ENCODE measurements at regions not wholly inside any gene's neighbourhood (a gene's known extent, or its start where the extent isn't known, plus 50 kb on each side); places are given as distances from the start of the nearest gene placed in this dataset.
"Not testable (repeated sequence)": the region's sequence is repeated elsewhere in the genome, so short reads cannot be mapped to it uniquely, and the experiment has no call there.

DNA sequence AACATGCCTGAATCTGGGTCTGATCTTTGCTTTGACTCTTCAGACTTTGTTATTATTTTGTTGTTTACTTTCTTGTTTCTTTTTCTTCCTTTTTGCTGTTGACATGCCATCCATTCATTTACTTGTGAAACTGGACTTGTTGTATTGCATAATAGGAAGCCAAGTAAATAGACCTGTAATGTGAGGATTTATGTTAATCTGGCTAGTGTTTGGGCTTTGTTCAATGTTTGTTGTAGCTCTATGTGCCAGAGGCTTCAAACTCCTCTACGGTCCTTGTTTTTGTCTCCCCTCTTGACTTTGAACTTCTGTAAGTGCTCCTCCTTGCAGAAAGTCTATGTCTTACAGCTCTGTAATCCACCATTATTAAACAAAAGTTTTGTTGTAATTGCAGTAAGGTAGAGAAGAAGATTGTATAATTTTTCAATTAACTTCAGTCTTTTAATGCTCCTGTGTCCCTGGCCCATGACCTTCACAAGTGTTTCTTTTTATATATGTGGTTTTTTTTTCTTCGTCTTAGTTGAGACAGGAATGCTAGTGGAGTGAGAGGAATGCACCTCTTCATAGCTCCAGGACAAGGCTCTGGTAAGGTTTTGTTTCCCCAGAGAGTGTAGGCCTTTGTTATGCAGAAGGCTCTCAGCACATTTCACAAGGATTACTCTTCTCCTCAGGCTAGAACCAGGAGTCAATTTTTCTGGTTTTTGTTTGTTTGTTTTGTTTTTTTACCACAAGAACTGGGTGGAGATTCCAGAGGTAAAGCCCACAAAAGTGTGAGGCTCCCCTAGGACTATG, 1061.8 kb upstream of the CITED2 start:
- DNase-seq = no peak
- intact Hi-C loops (cut with DNase I) = no loop called here

DNA sequence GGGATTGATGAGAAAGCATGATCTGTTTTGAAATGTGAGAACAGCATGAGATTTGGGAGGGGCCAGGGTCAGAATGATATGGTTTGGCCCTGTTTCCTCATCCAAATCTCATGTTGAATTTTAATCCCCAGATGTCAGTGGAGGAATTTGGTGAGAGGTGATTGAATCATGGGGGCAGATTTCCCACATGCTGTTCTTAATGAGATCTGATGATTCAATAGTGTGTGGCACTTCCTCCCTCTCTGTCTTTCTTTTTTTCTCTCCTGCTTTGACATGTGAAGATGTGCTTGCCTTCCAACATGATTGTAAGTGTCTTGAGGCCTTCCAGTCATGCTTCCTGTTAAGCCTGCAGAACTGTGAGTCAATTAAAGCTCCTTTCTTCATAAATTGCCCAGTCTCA, 1060.3 kb upstream of the CITED2 start:
- no peak for DNase-seq
- intact Hi-C loops (cut with DNase I) = no loop called here

DNA sequence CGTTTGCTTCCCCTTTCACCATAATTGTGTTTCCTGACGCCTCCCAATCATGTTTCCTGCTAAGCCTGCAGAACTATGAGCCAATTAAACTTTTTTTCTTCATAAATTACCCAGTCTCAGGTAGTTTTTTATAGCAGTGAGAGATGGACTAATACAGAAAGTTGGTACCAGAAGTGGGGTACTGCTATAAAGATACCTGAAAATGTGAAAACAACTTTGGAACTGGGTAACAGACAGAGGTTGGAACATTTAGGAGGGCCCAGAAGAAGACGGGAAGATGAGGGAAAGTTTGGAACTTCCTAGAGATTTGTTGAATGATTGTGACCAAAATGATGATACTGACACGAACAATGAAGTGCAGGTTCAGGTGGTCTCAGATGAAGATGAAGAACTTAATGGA, 1058.6 kb upstream of the CITED2 start:
- intact Hi-C loops (cut with DNase I) = no loop called here
- DNase-seq = no peak

DNA sequence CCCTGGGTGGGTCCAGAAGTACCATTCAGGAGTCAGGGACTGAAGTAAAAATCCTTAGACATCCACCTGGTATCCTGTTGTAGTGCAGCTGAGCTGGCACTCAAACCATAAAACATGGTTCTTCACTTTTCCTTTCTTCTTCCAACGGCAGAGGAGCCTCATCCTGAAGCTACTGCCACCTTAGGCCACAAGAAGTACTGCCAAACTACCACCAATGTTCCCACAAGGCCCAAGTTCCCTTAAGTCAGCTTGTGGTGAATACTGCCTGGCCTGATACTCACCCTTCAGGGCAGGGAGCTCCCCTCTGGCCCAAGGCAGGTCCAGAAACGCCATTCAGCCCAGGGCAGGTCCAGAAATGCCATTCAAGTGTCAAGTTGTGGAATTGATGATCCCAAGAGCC, 1053.4 kb upstream of the CITED2 start:
- DNase-seq = no peak
- intact Hi-C loops (cut with DNase I) = no loop called here

DNA sequence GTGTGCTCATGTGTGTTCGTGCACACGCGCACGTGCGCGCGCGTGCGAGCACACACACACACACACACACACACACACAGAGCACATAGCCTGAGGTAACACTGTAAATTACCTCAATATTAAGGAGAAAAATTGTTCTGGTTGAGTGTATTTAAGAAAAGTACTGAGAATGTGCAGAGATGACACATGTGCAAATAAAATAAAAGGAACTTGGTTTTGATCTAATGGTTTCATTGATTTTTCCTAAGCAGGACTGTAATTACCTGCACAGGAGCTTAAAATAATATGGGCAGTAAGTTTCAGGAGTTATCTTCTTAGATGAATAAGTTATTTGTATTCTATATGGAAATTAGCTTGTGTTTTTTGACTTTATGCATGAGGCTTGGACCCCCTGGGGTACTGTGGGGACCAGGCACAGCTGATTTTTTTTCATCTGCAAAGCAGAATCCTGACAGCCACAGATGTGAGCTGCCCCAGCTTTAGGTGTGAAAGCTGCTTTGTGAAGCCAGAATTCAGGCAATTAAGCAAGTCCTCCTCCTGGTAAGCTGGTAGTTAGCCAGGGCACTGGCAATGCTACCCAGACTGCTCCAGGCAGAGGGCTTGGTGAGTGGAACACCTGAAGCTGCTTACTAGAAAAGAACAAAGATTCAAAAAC, 1040.6 kb upstream of the CITED2 start:
- intact Hi-C loops (cut with DNase I) = no loop called here
- DNase-seq = no peak

DNA sequence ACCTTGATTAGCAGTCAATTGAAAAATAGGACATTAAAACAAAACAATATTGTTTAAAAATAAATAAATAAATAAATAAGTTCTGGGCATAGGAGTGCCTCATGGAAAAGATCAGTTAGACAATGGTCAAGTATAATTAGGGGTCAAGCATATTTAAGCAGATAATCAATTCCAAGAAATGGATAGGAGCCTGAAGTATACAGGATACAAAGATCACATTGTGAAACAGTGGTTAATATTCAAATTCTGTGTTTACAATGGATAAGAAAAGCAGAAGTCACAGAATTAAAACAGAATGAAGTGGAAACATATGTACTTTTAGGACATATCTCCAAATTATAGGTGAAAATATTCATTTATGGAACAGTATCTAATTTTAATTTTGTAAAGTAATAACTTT, 1028.6 kb upstream of the CITED2 start:
- DNase-seq = no peak
- intact Hi-C loops (cut with DNase I) = no loop called here

DNA sequence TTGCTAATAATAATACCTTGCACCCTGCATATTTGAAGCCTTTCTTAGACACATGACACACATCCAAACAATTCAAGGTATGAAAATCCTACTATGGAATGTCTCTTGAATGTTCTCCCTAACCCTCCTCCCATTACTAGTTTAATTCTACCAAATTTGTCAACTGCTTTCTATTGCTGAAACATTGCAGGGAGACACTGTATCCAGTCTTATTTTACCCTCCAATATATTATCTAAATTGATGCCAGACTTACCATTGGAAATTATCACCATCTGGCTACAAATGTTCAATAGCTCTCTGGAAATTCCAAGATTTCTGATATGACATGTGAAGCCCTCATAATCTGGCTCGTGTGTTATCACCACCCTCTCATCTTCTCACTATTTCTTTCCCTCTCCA, 1027.3 kb upstream of the CITED2 start:
- intact Hi-C loops (cut with DNase I) = no loop called here
- no peak for DNase-seq

DNA sequence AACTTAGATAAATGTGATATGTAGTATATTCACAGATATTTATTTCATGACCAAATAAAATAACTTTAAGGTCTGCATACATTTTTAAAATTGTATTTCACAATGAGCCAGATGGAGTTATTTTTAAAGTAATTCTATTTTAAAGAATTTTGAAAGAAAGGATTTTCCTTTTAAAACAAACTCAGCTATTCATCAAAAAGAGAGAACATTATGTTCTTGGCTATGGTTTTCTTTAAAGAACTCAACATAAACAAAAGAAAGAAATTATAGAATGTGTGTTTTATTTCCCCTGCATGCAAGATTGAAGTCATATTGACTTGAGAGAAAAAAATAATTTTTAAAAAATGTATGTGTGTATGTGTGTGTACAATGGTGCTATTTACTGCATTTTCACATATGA, 1023.6 kb upstream of the CITED2 start:
- no peak for DNase-seq
- intact Hi-C loops (cut with DNase I) = no loop called here

DNA sequence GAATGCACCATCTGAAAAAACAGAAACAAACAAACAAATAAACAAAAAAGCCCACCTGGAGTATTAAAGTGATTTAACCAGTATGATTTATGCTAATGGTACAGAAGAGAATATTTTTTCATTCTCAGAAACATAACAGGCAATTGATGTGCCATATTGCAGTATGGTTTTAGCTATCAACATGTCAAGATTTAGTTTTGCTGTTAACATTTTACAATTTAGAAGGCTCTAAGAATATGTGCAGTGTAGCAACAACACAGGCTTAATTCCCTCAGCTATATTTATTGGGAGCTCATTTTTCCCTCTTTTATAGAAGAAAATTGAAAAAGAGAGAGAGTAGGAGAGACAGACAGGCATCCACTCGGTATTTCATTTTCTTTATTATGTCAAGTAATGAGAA, 1022.7 kb upstream of the CITED2 start:
- no peak for DNase-seq
- intact Hi-C loops (cut with DNase I) = no loop called here

DNA sequence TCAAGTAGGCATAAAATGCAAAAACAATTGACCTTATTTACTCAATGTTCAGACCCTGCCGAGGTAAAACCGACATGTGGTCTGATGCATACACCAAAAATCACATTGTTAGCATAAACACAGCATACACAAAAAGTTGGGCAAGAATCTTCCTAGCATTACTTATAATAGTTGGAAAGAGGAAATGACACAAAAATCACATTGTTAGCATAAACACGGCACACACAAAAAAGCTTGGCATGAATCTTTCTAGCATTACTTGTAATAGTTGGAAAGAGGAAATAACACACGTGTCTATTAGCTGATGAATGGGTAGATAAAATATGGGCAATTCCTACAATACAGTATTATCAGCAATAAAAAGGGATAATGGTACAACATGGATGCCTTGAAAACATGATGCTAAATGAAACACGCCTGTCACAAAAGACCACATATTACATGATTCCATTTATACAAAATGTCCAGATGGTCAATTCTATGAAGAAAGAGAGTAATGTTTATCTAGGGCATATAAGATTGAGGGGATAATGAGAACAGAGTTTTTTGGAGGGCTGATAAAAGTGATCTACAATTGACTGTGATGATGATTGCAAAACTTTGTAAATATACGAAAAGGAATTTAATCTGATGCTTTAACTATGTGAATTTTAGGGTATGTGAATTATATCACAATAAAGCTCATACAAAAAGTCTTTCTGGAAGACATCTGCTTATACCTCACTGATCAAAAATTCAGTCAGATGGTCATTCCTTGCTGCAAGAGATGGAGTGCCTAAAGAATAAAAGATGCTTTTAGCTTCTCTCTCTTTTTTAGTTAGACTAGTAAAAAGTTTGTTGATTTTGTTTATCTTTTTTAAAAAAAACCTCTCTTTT, 1019.5 kb upstream of the CITED2 start:
- intact Hi-C loops (cut with DNase I) = no loop called here
- DNase-seq = no peak

DNA sequence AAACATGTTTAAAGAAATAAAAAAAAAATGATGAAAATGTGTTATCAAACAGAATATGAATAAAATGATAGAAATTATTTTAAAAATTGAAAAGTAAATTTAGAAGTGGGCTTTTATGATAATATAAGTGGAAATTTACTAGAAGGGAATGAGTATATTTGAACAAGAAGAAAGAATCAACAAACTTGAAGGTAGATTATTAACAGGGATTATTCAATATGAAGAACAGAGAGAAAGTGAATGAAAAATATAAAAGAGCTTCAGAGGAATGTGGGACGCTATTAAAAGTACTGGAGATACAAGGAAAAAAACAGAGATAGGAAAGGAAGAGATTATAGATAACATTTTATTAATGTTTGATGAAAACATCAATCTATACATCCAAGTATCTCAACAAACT, 1014.4 kb upstream of the CITED2 start:
- no peak for DNase-seq
- intact Hi-C loops (cut with DNase I) = no loop called here

DNA sequence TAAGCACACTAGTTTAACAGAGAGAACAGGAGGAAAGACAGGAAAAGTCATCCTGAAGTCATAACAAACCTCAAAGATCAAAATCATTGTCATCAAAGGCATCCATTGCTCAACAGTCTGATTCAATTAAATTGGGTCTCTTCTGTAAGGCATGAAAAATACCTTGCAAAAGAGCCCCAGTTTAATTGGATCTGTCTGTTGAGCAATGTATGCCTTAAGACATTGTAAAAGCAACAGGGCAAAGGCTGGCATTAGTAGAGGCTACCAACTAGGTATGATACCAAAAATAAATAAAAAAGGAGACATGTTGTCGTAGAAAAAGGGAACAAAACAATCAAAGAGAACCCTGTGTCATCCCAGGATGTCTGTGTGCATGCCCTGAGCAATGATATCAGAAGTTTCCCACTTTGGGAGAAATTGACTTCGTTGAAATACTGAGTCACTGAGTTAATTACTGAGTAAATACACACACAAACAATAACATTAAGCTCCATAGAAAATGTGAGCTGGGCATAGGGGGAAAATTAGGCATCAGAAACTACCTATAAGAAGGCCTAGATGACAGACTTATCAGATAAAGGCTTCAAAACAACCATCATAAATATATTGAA, 1013.8 kb upstream of the CITED2 start:
- intact Hi-C loops (cut with DNase I) = no loop called here
- DNase-seq = no peak

DNA sequence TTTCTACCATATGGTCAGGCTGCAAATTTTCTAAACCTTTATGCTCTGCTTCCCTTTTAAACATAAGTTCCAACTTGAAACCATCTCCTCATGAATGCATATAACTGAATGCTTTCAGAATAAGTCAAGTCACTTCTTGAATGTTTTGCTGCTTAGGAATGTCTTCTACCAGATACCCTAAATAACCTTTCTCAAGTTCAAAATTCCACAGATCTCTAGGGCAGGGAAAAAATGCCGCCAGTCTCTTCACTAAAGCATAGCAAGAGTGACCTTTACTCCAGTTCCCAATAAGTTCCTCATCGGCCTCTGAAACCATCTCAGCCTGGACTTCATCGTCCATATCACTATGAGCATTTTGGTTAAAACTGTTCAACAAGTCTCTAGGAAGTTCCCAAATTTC, 1011.2 kb upstream of the CITED2 start:
- no peak for DNase-seq
- intact Hi-C loops (cut with DNase I) = no loop called here

DNA sequence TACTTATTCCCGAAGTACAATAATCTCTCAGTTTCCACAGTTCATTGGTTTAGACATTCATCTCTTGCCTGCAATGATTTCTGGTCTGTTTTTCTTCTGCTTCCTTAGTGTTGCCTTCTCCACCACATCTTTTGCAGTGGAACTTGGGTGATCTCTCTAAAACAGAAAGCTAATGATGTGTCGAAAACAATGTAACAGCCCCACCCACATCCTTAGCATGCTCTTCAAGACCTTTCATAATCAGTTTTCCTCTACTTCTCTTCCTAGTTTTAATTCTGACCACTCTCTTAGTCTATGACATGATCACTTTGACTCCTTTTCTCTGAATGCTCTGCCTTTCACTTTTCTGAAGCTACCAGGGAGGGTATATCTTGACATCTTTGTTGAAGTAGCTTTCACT, 1007.9 kb upstream of the CITED2 start:
- intact Hi-C loops (cut with DNase I) = no loop called here
- DNase-seq = no peak

DNA sequence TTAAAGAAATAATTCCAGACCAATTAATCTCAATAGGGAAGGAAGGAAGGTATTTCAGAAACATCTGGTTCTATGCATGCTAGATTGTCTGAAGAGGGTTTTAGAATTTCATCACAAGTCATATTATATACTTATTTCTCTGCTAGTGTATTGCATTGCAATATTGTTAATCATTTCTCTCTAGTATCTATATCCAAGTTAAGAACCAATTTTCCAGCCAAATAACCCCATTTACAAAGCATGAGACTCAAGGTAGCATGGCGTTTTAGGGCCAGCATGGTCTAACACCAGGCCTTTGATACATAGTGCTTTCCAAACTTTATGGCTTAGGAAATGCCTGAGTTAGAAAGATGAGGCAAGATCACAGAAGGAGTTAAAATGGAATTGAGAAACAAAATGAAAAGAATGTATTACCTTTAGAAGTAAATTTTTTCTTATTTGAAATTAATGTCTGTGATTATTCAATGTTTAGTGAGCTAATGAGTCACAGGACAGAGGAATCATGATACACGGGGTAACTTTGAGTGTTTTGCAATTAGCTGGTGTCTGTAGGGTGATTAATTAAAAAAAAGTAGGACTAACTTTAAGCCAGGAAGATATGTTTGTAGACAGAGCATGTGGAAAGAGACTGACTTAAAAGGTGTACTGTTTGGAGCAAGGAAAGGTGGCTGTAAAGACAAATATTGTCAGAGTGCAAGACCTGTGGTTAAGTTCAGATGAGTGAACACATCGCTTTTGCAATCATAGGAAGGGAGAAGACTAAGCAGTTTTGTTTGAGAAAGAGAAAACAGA, 1006.2 kb upstream of the CITED2 start:
- intact Hi-C loops (cut with DNase I) = no loop called here
- no peak for DNase-seq

DNA sequence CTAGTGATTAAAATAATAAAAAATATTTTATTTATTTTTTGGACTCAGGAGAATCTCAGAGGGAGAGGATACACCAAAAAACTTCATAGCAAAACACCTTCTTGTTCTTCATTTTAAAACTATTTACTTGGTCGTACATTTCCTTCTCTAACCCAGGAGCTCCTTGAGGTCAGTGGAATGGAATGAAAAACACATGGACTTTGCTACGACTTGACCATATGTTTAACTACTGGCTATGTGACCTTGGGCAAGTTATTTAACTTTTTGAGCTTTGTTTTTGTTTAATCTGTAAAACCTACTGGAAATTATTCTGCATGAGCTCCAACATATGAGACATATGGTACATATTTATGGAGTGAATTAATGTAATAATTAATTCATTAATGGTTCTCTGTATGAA, 1005.5 kb upstream of the CITED2 start:
- intact Hi-C loops (cut with DNase I) = no loop called here
- no peak for DNase-seq

DNA sequence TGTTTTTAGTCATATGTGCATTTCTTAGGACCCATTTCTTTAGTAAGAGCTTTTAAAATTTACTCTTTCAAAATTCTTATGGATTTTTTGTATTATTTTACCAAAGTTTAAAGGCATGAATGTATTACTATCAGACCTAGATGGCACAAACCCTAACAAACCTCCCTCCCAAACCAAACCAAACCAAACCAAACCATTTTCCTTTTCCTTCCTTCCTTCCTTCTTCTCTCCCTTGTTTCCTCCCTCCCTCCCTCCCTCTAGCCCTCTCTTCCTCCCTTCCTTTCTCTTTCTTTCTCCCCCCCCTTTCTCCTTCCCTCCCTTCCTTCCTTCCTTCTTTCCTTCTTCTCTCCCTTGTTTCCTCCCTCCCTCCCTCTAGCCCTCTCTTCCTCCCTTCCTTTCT, 1001.8 kb upstream of the CITED2 start:
- no peak for DNase-seq
- intact Hi-C loops (cut with DNase I) = no loop called here

DNA sequence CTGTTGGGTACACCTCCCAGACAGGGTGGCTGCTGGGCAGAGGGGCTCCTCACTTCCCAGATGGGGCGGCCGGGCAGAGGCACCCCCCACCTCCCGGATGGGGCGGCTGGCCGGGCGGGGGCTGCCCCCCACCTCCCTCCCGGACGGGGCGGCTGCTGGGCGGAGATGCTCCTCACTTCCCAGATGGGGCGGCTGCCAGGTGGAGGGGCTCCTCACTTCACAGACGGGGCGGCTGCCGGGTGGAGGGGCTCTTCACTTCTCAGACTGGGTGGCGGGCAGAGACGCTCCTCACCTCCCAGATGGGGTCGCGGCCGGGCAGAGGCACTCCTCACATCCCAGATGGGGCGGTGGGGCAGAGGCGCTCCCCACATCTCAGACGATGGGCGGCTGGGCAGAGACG, 999.3 kb upstream of the CITED2 start:
- intact Hi-C loops (cut with DNase I); DNase-seq: not testable (repeated sequence)

DNA sequence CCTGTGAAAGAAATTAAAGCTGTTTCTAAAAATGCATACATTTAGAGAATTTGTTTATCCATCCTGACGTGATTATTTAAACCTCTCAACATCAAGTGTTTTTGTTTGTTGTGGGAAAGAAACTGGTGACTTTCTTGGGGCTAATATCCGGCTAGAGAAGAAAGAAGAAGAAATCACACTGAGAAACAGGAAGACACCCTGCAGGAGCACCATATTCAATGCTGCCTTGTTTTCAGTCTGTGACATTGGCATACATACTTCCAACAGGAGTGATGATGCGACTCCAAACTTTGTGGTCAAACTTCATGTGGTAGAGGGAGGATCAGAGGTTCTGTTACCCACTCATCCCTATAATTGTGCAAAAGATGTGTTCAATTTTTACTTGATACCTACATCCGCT, 997.6 kb upstream of the CITED2 start:
- intact Hi-C loops (cut with DNase I) = no loop called here
- DNase-seq = no peak

All from head of caudate nucleus (tissue), 42 donors.